Ovary (tissue), 7 donors: ENCODE measurements at regions not wholly inside any gene's neighbourhood (a gene's known extent, or its start where the extent isn't known, plus 50 kb on each side); places are given as distances from the start of the nearest gene placed in this dataset.

Experiments
- DNase-seq, 5 donors: peaks; one replicate each; pipeline ENCODE4 v3.0.0-alpha.2; 2019 to 2020
- H3K27ac ChIP-seq, 2 donors: fragments of 200-600 bp; one replicate each; pipeline versions ENCODE4 v1.5.1 to v1.8.0; 2019 to 2022
- H3K27me3 ChIP-seq: fragments of 200-600 bp; one replicate; pipeline ENCODE4 v1.8.0; 2022
- H3K36me3 ChIP-seq: fragments of 200-600 bp; sonication (generic); one replicate; pipeline ENCODE4 v1.5.1; 2019
- H3K4me1 ChIP-seq: one replicate; pipeline ENCODE4 v1.8.1; 2013; ENCODE audit warnings: mild to moderate bottlenecking, moderate library complexity; ENCODE audit not compliant: insufficient read depth
- H3K4me3 ChIP-seq: fragments of 200-600 bp; sonication (generic); one replicate; pipeline ENCODE4 v1.5.1; 2017
- H3K9me3 ChIP-seq, 2 donors: fragments of 200-600 bp in 1 of 2; sonication (generic) in 1 of 2; one replicate each; pipeline versions ENCODE4 v1.5.1 to v1.8.1; 2013 to 2019; ENCODE audit warnings: mild to moderate bottlenecking in 1 of 2, moderate library complexity in 1 of 2
- CTCF ChIP-seq, 3 donors: fragments of 450-650 bp in 2 of 3; fragments of 200-600 bp in 1 of 3; IDR thresholded peaks; one replicate each; pipeline versions ENCODE4 v1.5.1 to v1.8.0; 2016 to 2022; ENCODE audit warnings: antibody characterized with exemption in 3 of 3, mild to moderate bottlenecking in 1 of 3
- EP300 ChIP-seq: sonication (generic); formaldehyde crosslinking; IDR thresholded peaks from one replicate; pipeline ENCODE4 v1.6.1; 2017; ENCODE audit warnings: antibody characterized with exemption
- POLR2A ChIP-seq: fragments of 450-650 bp; IDR thresholded peaks from one replicate; pipeline ENCODE4 v1.6.1; 2017; ENCODE audit warnings: antibody characterized with exemption, mild to moderate bottlenecking, moderate library complexity
- WGBS, 3 donors: extraction: QIAGEN DNeasy Blood & Tissue Kit in 1 of 3; methylation state at CpG; one replicate each; pipeline versions ENCODE4 v1.1.5 to v1.1.7; 2013 to 2017; 5-methylcytosine and 5-hydroxymethylcytosine counted together
- intact Hi-C, 4 donors: fragments of 100-400 bp; cut with DNase I; formaldehyde crosslinking; loops; one replicate each; pipeline versions ENCODE4 v1.11.0 to v1.15.1; 2022 to 2023
- donor health status: DM: no; HTN: no; CAD: no; lungs with moderate emphysema.
- donor health status: DM: no; HTN: no; CAD: no.
- donor health status: Bipolar disorder and iron deficiency.
- donor health status: DM: no; HTN: no; CAD: no.
- donor health status: DM: yes; HTN: yes; CAD: no.

GRCh38 chr10:33878238-33878786 lies 543.8 kb upstream of the NRP1 start:
- no peaks in the 10 kb centered on the region for H3K4me1 ChIP-seq
- intact Hi-C loops, result no loop called here
- H3K27ac ChIP-seq, result no peak overlapping the region
- H3K4me3 ChIP-seq, result no peak overlapping the region
- TF ChIP-seq CTCF (IDR thresholded peaks at IDR 0.05) (no peak), POLR2A (no peak), EP300 (no peak)
- 87 to 94% (median 90%) methylated on average over 10 of the region's 10 CpGs for WGBS, 3 donors
- H3K9me3 ChIP-seq, result no peaks in the 10 kb centered on the region
- DNase-seq, result no peak
- no peaks in the 10 kb centered on the region for H3K27me3 ChIP-seq
- H3K36me3 ChIP-seq, result no peaks in the 10 kb centered on the region

GRCh38 chr10:33876584-33877400 lies 542.3 kb upstream of the NRP1 start:
- DNase-seq, result peak in 1 of 5 donors; percentile 29
- Histone ChIP-seq H3K27me3 (no peaks in the 10 kb centered on the region), H3K4me3 (no peak overlapping the region), H3K9me3 (no peaks in the 10 kb centered on the region), H3K36me3 (no peaks in the 10 kb centered on the region), H3K4me1 (no peaks in the 10 kb centered on the region), H3K27ac (no peak overlapping the region)
- TF ChIP-seq POLR2A, result no peak
- TF ChIP-seq CTCF (IDR thresholded peaks at IDR 0.05), result no peak
- TF ChIP-seq EP300, result no peak
- intact Hi-C loops, result no loop called here
- WGBS, 3 donors, result 76 to 90% (median 88%) methylated on average over 9 of the region's 9 CpGs

GRCh38 chr10:33875924-33876583 lies 541.6 kb upstream of the NRP1 start:
- H3K4me3 ChIP-seq, result no peak overlapping the region
- WGBS, 3 donors, result 88 to 92% (median 91%) methylated on average over 9 of the region's 9 CpGs
- no peak overlapping the region for H3K27ac ChIP-seq
- H3K9me3 ChIP-seq, result no peaks in the 10 kb centered on the region
- H3K4me1 ChIP-seq, result no peaks in the 10 kb centered on the region
- TF ChIP-seq CTCF (IDR thresholded peaks at IDR 0.05) (no peak), EP300 (no peak), POLR2A (no peak)
- DNase-seq, result no peak
- no peaks in the 10 kb centered on the region for H3K36me3 ChIP-seq
- no peaks in the 10 kb centered on the region for H3K27me3 ChIP-seq
- intact Hi-C loops, result no loop called here

GRCh38 chr10:33871061-33871956 lies 536.8 kb upstream of the NRP1 start:
- no peak overlapping the region for H3K27ac ChIP-seq
- no peak for DNase-seq
- TF ChIP-seq CTCF (IDR thresholded peaks at IDR 0.05) (no peak), EP300 (no peak), POLR2A (no peak)

More at GRCh38 chr10:33871061-33871956, 536.8 kb upstream of the NRP1 start:
- Histone ChIP-seq H3K9me3 (no peaks in the 10 kb centered on the region), H3K4me3 (no peak overlapping the region), H3K36me3 (no peaks in the 10 kb centered on the region), H3K27me3 (no peaks in the 10 kb centered on the region), H3K4me1 (peaks cover 6% of the 10 kb centered on the region)
- WGBS, 3 donors, result 75 to 93% (median 91%) methylated on average over 5 of the region's 5 CpGs
- intact Hi-C loops, result no loop called here
